K562 (cell line): ENCODE measurements at regions not wholly inside any gene's neighbourhood (a gene's known extent, or its start where the extent isn't known, plus 50 kb on each side); places are given as distances from the start of the nearest gene placed in this dataset.

Experiments used
- ATF7 ChIP-seq: fragments of 450-650 bp; IDR thresholded peaks from 2 replicates; pipeline ENCODE4 v1.7.1; 2014; ENCODE audit warnings: mild to moderate bottlenecking, moderate library complexity
- BHLHE40 ChIP-seq: IDR thresholded peaks from 2 replicates; pipeline ENCODE4 v1.6.1; 2011; ENCODE audit warnings: low read length, improper control_type of control experiment
- CTCF ChIP-seq, 3 experiments: IDR thresholded peaks in 2 of 3; conservative IDR thresholded peaks in 1 of 3; 2 replicates each; pipeline ENCODE4 v1.5.1; 2011 to 2012; ENCODE audit warnings: low read length in 3 of 3, mild to moderate bottlenecking in 3 of 3, control low read depth in 2 of 3, improper control_type of control experiment in 1 of 3, inconsistent platforms in 1 of 3, low read depth in 1 of 3, mixed read lengths in 1 of 3, moderate library complexity in 1 of 3; ENCODE audit not compliant: insufficient read depth in 2 of 3
- EP300 ChIP-seq: IDR thresholded peaks from 2 replicates; pipeline ENCODE4 v1.6.1; 2012; ENCODE audit warnings: low read length, improper control_type of control experiment
- HNRNPL ChIP-seq: fragments of 200-400 bp; formaldehyde crosslinking; IDR thresholded peaks from 2 replicates; pipeline ENCODE4 v1.6.1; 2017; ENCODE audit warnings: low read depth, mild to moderate bottlenecking, low read length
- JUN ChIP-seq, 2 experiments: sonication (generic) in 1 of 2; formaldehyde crosslinking in 1 of 2; IDR thresholded peaks; 2 replicates each; pipeline versions ENCODE4 v1.6.1 to v1.8.0; 2012 to 2022; ENCODE audit warnings: borderline replicate concordance in 2 of 2, mild to moderate bottlenecking in 2 of 2, improper control_type of control experiment in 1 of 2, low read depth in 1 of 2, low read length in 1 of 2, missing genetic modification reagents in 1 of 2
- KDM4B ChIP-seq, 2 experiments: fragments of 450-650 bp in 1 of 2; sonication (generic) in 1 of 2; IDR thresholded peaks; 2 replicates each; pipeline ENCODE4 v1.6.1; 2016 to 2017; ENCODE audit warnings: borderline replicate concordance in 2 of 2, antibody characterized with exemption in 1 of 2, low read depth in 1 of 2, mild to moderate bottlenecking in 1 of 2
- NFATC3 ChIP-seq: fragments of 450-650 bp; IDR thresholded peaks from 2 replicates; pipeline ENCODE4 v1.6.1; 2017; ENCODE audit warnings: mild to moderate bottlenecking
- POLR2AphosphoS5 ChIP-seq: IDR thresholded peaks from 2 replicates; pipeline ENCODE4 v1.6.1; 2011; ENCODE audit warnings: mild to moderate bottlenecking, low read depth, low read length, moderate library complexity; ENCODE audit not compliant: control insufficient read depth, insufficient read depth
- RBM34 ChIP-seq: fragments of 200-400 bp; formaldehyde crosslinking; IDR thresholded peaks from 2 replicates; pipeline ENCODE4 v1.6.1; 2018; ENCODE audit warnings: low read length, borderline replicate concordance; ENCODE audit not compliant: insufficient read depth
- SP1 ChIP-seq: sonication (generic); formaldehyde crosslinking; IDR thresholded peaks from 2 replicates; pipeline ENCODE4 v1.8.1; 2022; ENCODE audit warnings: mild to moderate bottlenecking, missing genetic modification reagents
- TAF1 ChIP-seq: IDR thresholded peaks from 2 replicates; pipeline ENCODE4 v1.6.1; 2011; ENCODE audit warnings: mild to moderate bottlenecking, low read length, moderate library complexity; ENCODE audit not compliant: insufficient read depth, control insufficient read depth, severe bottlenecking; ENCODE audit errors: extremely low read depth

- TF ChIP-seq EP300 (no peak), CTCF (IDR thresholded peaks at IDR 0.05 in 2 of 3, conservative IDR thresholded peaks at IDR 0.05 in 1 of 3; ENCODE audit: insufficient read depth in 2 of 3, low read depth in 1 of 3, low read length in 3 of 3) (no peak), SP1 (no peak), BHLHE40 (no peak), ATF7 (no peak), POLR2AphosphoS5 (no peak), HNRNPL (no peak), JUN (IDR thresholded peaks at IDR 0.05; ENCODE audit: borderline replicate concordance, low read depth, low read length) (no peak), JUN (CRISPR knock-in tag; IDR thresholded peaks at IDR 0.05; ENCODE audit: borderline replicate concordance) (no peak), TAF1 (no peak), NFATC3 (no peak), KDM4B (IDR thresholded peaks at IDR 0.05; ENCODE audit: borderline replicate concordance in 2 of 2, low read depth in 1 of 2) (no peak), RBM34 (no peak)
Measured at GRCh38 chr1:105004515-105004914, 1254.8 kb downstream of the AMY1C start.
